K562 (cell line): ENCODE measurements at regions not wholly inside any gene's neighbourhood (a gene's known extent, or its start where the extent isn't known, plus 50 kb on each side); places are given as distances from the start of the nearest gene placed in this dataset.

Experiments used
- ATAC-seq: fragments of 200-7000 bp; cut with Tn5 transposase; 3 replicates; pipeline ENCODE4 v1.9.1; 2020; ENCODE audit warnings: moderate library complexity
- BruUV-seq: library from RNA; stranded (reverse); fragments of 400-500 nt; replicated peaks from 2 replicates; lab custom pipeline; 2021; lab: Mats Ljungman, UMichigan
- CTCF ChIA-PET: fragments of 300-600 bp; formaldehyde crosslinking; extraction: SDS; loops from one replicate; lab custom pipeline; 2021; ENCODE audit warnings: low intra/inter-chr PET ratio; lab: Yijun Ruan, JAX
- POLR2A ChIA-PET: fragments of 300-600, 350-650 bp; sonication (Branson Sonifier 250); formaldehyde crosslinking; extraction: SDS; loops from one replicate; lab custom pipeline; 2021; ENCODE audit warnings: antibody characterized with exemption, inconsistent platforms; lab: Yijun Ruan, JAX
- DNase-seq, 4 experiments: peaks; one replicate each; pipeline versions ENCODE4 v3.0.0 to v3.0.0-alpha.2; 2011 to 2018; ENCODE audit warnings: low spot score in 3 of 4, mixed read lengths in 3 of 4; ENCODE audit errors: extremely low read depth in 1 of 4
- FAIRE-seq: peaks from 2 replicates; lab custom pipeline; 2011; peaks lifted over from hg19 to GRCh38; lab: Jason Lieb, UNC
- H2AFZ ChIP-seq: 2 replicates; pipeline ENCODE4 v1.6.0; 2011; ENCODE audit warnings: low read depth, low read length, control low read depth, inconsistent platforms
- H3K27ac ChIP-seq: fragments of 200-600 bp; 3 replicates; pipeline ENCODE4 v1.8.0; 2011; ENCODE audit warnings: low read depth, mild to moderate bottlenecking, control low read depth, inconsistent platforms, low read length, moderate library complexity, mixed read lengths; ENCODE audit errors: extremely low read depth
- H3K27me3 ChIP-seq, 2 experiments: fragments of 300-600 bp in 1 of 2; 2 replicates in 1 of 2; 3 replicates in 1 of 2; pipeline versions ENCODE4 v1.6.0 to v1.8.0; 2011; ENCODE audit warnings: inconsistent platforms in 2 of 2, low read length in 2 of 2, mild to moderate bottlenecking in 1 of 2, mixed read lengths in 1 of 2, moderate library complexity in 1 of 2; ENCODE audit not compliant: control insufficient read depth in 2 of 2, insufficient read depth in 2 of 2
- H3K36me3 ChIP-seq: fragments of 300-600 bp; 3 replicates; pipeline ENCODE4 v1.8.0; 2011; ENCODE audit warnings: mild to moderate bottlenecking, low read length, inconsistent platforms; ENCODE audit not compliant: control insufficient read depth, insufficient read depth
- H3K4me1 ChIP-seq, 2 experiments: fragments of 200-600 bp in 1 of 2; replicated peaks in 1 of 2; 2 replicates in 1 of 2; 3 replicates in 1 of 2; pipeline versions ENCODE4 v1.5.1 to v1.8.0; 2011; ENCODE audit warnings: inconsistent platforms in 2 of 2, low read length in 2 of 2, mild to moderate bottlenecking in 1 of 2, mixed read lengths in 1 of 2, moderate library complexity in 1 of 2; ENCODE audit not compliant: control insufficient read depth in 2 of 2, insufficient read depth in 2 of 2
- H3K4me2 ChIP-seq: 2 replicates; pipeline ENCODE4 v1.6.1; 2011; ENCODE audit warnings: low read length, control low read depth, inconsistent platforms, mixed read lengths; ENCODE audit not compliant: insufficient read depth
- H3K4me3 ChIP-seq: fragments of 200-600 bp; sonication (generic), shearing (Covaris generic); 2 replicates; pipeline ENCODE4 v1.5.1; 2016; ENCODE audit warnings: control low read depth, inconsistent platforms
- H3K79me2 ChIP-seq: fragments of 200-600 bp; 3 replicates; pipeline ENCODE4 v1.8.0; 2011; ENCODE audit warnings: low read length, inconsistent platforms; ENCODE audit not compliant: control insufficient read depth, insufficient read depth
- H3K9ac ChIP-seq, 2 experiments: 2 replicates each; pipeline versions ENCODE4 v1.6.0 to v1.6.1; 2011; ENCODE audit warnings: low read depth in 2 of 2, low read length in 2 of 2, control low read depth in 1 of 2, inconsistent platforms in 1 of 2, mild to moderate bottlenecking in 1 of 2, mixed read lengths in 1 of 2; ENCODE audit not compliant: insufficient read depth in 1 of 2
- H3K9me1 ChIP-seq: one replicate; pipeline ENCODE4 v1.6.0; 2011; ENCODE audit warnings: inconsistent platforms, mild to moderate bottlenecking, low read length, moderate library complexity; ENCODE audit not compliant: control insufficient read depth, insufficient read depth
- H3K9me3 ChIP-seq: replicated peaks from 2 replicates; pipeline ENCODE4 v1.5.1; 2011; ENCODE audit warnings: low read depth, low read length, inconsistent platforms; ENCODE audit not compliant: control insufficient read depth, insufficient read depth
- H4K20me1 ChIP-seq: replicated peaks from 2 replicates; pipeline ENCODE4 v1.6.1; 2011; ENCODE audit warnings: low read length, inconsistent platforms, mixed read lengths; ENCODE audit not compliant: control insufficient read depth, insufficient read depth
- DEAF1 ChIP-seq: fragments of 450-650 bp; formaldehyde crosslinking; IDR thresholded peaks from 2 replicates; pipeline ENCODE4 v1.4.0; 2020; ENCODE audit warnings: mild to moderate bottlenecking, moderate library complexity
- MED1 ChIP-seq: sonication (generic); formaldehyde crosslinking; IDR thresholded peaks from 2 replicates; pipeline ENCODE4 v1.8.1; 2023; ENCODE audit warnings: missing genetic modification reagents, borderline replicate concordance
- NCOR1 ChIP-seq: fragments of 450-650 bp; IDR thresholded peaks from 2 replicates; pipeline ENCODE4 v1.6.1; 2016; ENCODE audit warnings: mild to moderate bottlenecking, moderate library complexity
- PHB2 ChIP-seq: fragments of 450-650 bp; IDR thresholded peaks from 2 replicates; pipeline ENCODE4 v1.6.1; 2017; ENCODE audit warnings: low read depth
- RFX1 ChIP-seq: fragments of 450-650 bp; IDR thresholded peaks from 2 replicates; pipeline ENCODE4 v1.6.1; 2016; ENCODE audit warnings: mild to moderate bottlenecking, moderate library complexity
- SP2 ChIP-seq: IDR thresholded peaks from 2 replicates; pipeline ENCODE4 v1.6.1; 2011; ENCODE audit warnings: mild to moderate bottlenecking, low read depth, low read length, moderate library complexity; ENCODE audit not compliant: poor library complexity, severe bottlenecking; ENCODE audit errors: extremely low read depth
- TAF15 ChIP-seq: fragments of 200-400 bp; formaldehyde crosslinking; IDR thresholded peaks from 2 replicates; pipeline ENCODE4 v1.6.1; 2017; ENCODE audit warnings: mild to moderate bottlenecking, low read depth, low read length, moderate library complexity
- TEAD4 ChIP-seq, 2 experiments: sonication (generic) in 1 of 2; formaldehyde crosslinking in 1 of 2; IDR thresholded peaks; 2 replicates each; pipeline versions ENCODE4 v1.6.1 to v1.8.0; 2012 to 2022; ENCODE audit warnings: borderline replicate concordance in 1 of 2, inconsistent platforms in 1 of 2, low read length in 1 of 2, mild to moderate bottlenecking in 1 of 2, missing genetic modification reagents in 1 of 2
- ZBED1 ChIP-seq: IDR thresholded peaks from 2 replicates; pipeline ENCODE4 v1.6.1; 2014
- ZEB2 ChIP-seq: fragments of 450-650 bp; IDR thresholded peaks from 2 replicates; pipeline ENCODE4 v1.6.1; 2016
- ZFP30 ChIP-seq: fragments of 250-450 bp; sonication (Bioruptor Pico); IDR thresholded peaks from 2 replicates; pipeline ENCODE4 v1.8.0; 2022; ENCODE audit warnings: moderate library complexity, mild to moderate bottlenecking, inconsistent platforms, borderline replicate concordance
- ZNF277 ChIP-seq: fragments of 250-450 bp; sonication (Bioruptor Pico); IDR thresholded peaks from 2 replicates; pipeline ENCODE4 v1.8.0; 2022; ENCODE audit warnings: inconsistent platforms, mild to moderate bottlenecking, moderate library complexity, borderline replicate concordance
- ZNF280A ChIP-seq: fragments of 450-650 bp; IDR thresholded peaks from 2 replicates; pipeline ENCODE4 v1.6.1; 2018; ENCODE audit warnings: mild to moderate bottlenecking, low read depth; ENCODE audit not compliant: partially characterized antibody
- ZNF583 ChIP-seq: fragments of 250-450 bp; sonication (Bioruptor Pico); IDR thresholded peaks from 2 replicates; pipeline ENCODE4 v1.4.0; 2020
- ZNF780A ChIP-seq: fragments of 250-450 bp; sonication (Bioruptor Pico); IDR thresholded peaks from 2 replicates; pipeline ENCODE4 v1.5.0; 2021; ENCODE audit warnings: mild to moderate bottlenecking
- ZNF785 ChIP-seq: fragments of 250-450 bp; sonication (Bioruptor Pico); IDR thresholded peaks from 2 replicates; pipeline ENCODE4 v1.4.0; 2020; ENCODE audit warnings: mild to moderate bottlenecking
- WGBS: fragments of 100-300 bp; shearing (Covaris generic); methylation state at CpG from one replicate; pipeline ENCODE4 v1.1.6; 2016; ENCODE audit warnings: low coverage, mixed read lengths; ENCODE audit not compliant: insufficient coverage; ENCODE audit errors: missing lambda C conversion rate; 5-methylcytosine and 5-hydroxymethylcytosine counted together
- in situ Hi-C: fragments of 300-500 bp; cut with MboI; formaldehyde crosslinking; loops from 4 replicates; pipeline ENCODE4 v1.15.0; 2018; ENCODE audit warnings: inconsistent platforms, mixed read lengths
- intact Hi-C: fragments of 100-400 bp; cut with micrococcal nuclease; formaldehyde crosslinking; loops from 2 replicates; pipeline ENCODE4 v1.14.2; 2022
- TF ChIP-seq, protein P1 (sequence below), 2 experiments: IDR thresholded peaks in 1 of 2; conservative IDR thresholded peaks in 1 of 2; 2 replicates each; pipeline ENCODE4 v1.6.1; 2016; ENCODE audit warnings: low read depth in 2 of 2, mild to moderate bottlenecking in 1 of 2, missing compliant biosample characterization in 1 of 2, missing genetic modification characterization in 1 of 2, moderate library complexity in 1 of 2

GRCh38 chr9:119053070-119053469, 316.2 kb downstream of the BRINP1 start:
- Histone ChIP-seq H3K4me1 (no peaks in the 10 kb centered on the region), H3K4me3 (no peak overlapping the region), H3K79me2 (no peaks in the 10 kb centered on the region), H4K20me1 (no peaks in the 10 kb centered on the region), H3K9ac (no peak overlapping the region), H3K9me1 (no peaks in the 10 kb centered on the region), H3K4me2 (no peak overlapping the region), H3K27ac (no peak overlapping the region), H3K36me3 (no peaks in the 10 kb centered on the region), H2AFZ (no peak overlapping the region), H3K27me3 (no peaks in the 10 kb centered on the region), H3K9me3 (no peaks in the 10 kb centered on the region)
- FAIRE-seq (no peak), ATAC-seq (no peak), DNase-seq (no peak)
- in situ Hi-C loops, result no loop called here
- 0% methylated on average over 1 of the region's 1 CpG for WGBS
- ChIA-PET POLR2A (no interaction called here), CTCF (no interaction called here)
- no TSS peak for BruUV-seq
- intact Hi-C loops, result no loop called here
- no peak for TF ChIP-seq ZNF583
- no peak for TF ChIP-seq NCOR1
- TF ChIP-seq, protein P1, sequence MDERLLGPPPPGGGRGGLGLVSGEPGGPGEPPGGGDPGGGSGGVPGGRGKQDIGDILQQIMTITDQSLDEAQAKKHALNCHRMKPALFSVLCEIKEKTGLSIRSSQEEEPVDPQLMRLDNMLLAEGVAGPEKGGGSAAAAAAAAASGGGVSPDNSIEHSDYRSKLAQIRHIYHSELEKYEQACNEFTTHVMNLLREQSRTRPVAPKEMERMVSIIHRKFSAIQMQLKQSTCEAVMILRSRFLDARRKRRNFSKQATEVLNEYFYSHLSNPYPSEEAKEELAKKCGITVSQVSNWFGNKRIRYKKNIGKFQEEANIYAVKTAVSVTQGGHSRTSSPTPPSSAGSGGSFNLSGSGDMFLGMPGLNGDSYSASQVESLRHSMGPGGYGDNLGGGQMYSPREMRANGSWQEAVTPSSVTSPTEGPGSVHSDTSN (CRISPR knock-in tag; IDR thresholded peaks at IDR 0.05; ENCODE audit: low read depth), result no peak
- TF ChIP-seq, protein P1 (tag; conservative IDR thresholded peaks at IDR 0.05; ENCODE audit: low read depth), result no peak
- no peak for TF ChIP-seq ZNF780A
- TF ChIP-seq ZNF280A, result no peak
- TF ChIP-seq PHB2, result no peak
- no peak for TF ChIP-seq TAF15
- TF ChIP-seq TEAD4 (IDR thresholded peaks at IDR 0.05; ENCODE audit: low read length), result no peak
- no peak for TF ChIP-seq TEAD4 (CRISPR knock-in tag; IDR thresholded peaks at IDR 0.05; ENCODE audit: borderline replicate concordance)
- TF ChIP-seq MED1 (CRISPR knock-in tag), result no peak
- no peak for TF ChIP-seq ZNF785 (CRISPR knock-in tag)
- TF ChIP-seq ZNF277 (CRISPR knock-in tag), result no peak
- no peak for TF ChIP-seq SP2
- no peak for TF ChIP-seq ZEB2
- TF ChIP-seq ZFP30 (CRISPR knock-in tag), result no peak
- no peak for TF ChIP-seq ZBED1
- TF ChIP-seq RFX1, result no peak
- TF ChIP-seq DEAF1, result no peak
